ENCODE measurements at regions not wholly inside any gene's neighbourhood (a gene's known extent, or its start where the extent isn't known, plus 50 kb on each side); places are given as distances from the start of the nearest gene placed in this dataset.

DNA sequence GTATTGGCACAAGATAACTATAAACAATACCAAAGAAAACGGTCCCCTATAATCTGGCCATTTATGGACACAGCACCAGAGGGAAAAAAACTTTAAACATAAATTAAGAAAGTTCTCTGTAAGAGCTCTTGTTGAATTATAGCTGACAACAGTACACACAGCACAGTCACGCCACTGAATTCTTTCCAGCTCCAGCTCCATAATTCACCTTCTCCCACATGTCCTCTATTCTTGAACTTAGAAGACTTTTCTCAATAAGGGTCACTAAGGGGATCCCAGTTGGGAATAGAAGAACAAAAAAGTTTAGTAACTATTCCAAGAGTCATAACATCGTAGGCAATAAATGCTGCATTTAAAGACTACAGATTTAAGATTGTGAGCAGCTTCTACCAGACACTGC, 124.6 kb upstream of the CYP1B1 start:
- Mint-ChIP-seq H3K9me3 (no peaks in the 10 kb centered on the region), H3K27ac (no peak overlapping the region)
- no peak for ATAC-seq

DNA sequence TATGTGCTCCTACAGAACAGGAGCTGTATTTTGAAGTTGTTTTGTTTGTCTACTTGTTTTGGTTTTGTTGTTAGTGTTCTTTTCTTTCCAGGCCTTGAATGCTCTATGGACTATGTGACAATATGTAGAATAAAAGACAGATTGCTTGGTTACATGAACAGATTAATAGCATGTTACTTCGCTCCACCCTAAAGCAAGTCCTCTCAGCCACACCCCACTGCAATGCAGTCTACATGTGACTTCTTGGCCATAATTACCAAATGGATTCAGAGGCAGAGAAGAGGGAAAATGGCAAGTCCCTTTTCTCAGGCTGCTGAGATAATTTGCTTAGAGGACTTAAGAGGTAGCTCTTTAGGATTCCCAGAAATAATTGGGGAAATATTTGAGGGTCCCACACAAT, 123.2 kb upstream of the CYP1B1 start:
- POLR2A ChIA-PET, result no interaction called here
- no peak overlapping the region for H3K4me3 Mint-ChIP-seq
- no peaks in the 10 kb centered on the region for H3K4me1 Mint-ChIP-seq
- DNase-seq (no peak), ATAC-seq (no peak)
- H3K27ac Mint-ChIP-seq, result no peak overlapping the region
- peaks cover 4 to 35% (median 15%) of the 10 kb centered on the region in 5 donors for H3K27me3 Mint-ChIP-seq
- H3K9me3 Mint-ChIP-seq, result no peaks in the 10 kb centered on the region
- H3K36me3 Mint-ChIP-seq, result no peaks in the 10 kb centered on the region

More for the DNA sequence above, 124.6 kb upstream of the CYP1B1 start:
- peaks cover 4 to 50% (median 21%) of the 10 kb centered on the region in 5 donors for H3K27me3 Mint-ChIP-seq
- no peaks in the 10 kb centered on the region for H3K36me3 Mint-ChIP-seq
- H3K4me3 Mint-ChIP-seq, result no peak overlapping the region
- POLR2A ChIA-PET, result no interaction called here
- no peak for DNase-seq
- no peaks in the 10 kb centered on the region for H3K4me1 Mint-ChIP-seq

DNA sequence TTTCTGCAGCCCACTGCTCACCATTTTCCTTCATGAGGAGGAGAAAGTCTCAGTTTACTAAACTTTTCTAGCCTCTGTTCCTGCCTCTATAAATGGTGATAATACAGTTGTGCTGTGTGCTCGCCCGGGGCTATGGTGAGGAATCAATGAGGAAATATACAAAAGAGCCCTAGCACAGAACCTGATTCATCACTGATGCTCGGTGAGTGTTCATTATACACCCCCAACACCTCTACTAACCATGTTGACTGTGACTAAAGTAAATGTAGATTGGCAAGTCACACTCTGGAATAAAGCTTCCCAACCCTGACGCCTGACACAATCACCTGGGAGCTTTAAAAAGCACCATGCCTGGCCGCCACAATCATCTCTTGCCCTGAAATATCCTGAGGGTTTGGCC, 118.8 kb upstream of the CYP1B1 start:
- ATAC-seq (no peak), DNase-seq (no peak)
- Mint-ChIP-seq H3K4me3 (no peak overlapping the region), H3K9me3 (peaks cover 0 to 9% (median 0%) of the 10 kb centered on the region in 9 donors), H3K27me3 (peaks cover 0 to 3% (median 0%) of the 10 kb centered on the region in 5 donors), H3K36me3 (peaks cover 0 to 6% (median 0%) of the 10 kb centered on the region in 3 donors), H3K27ac (no peak overlapping the region), H3K4me1 (peaks cover 6 to 16% (median 11%) of the 10 kb centered on the region in 4 donors)
- POLR2A ChIA-PET, result no interaction called here

DNA sequence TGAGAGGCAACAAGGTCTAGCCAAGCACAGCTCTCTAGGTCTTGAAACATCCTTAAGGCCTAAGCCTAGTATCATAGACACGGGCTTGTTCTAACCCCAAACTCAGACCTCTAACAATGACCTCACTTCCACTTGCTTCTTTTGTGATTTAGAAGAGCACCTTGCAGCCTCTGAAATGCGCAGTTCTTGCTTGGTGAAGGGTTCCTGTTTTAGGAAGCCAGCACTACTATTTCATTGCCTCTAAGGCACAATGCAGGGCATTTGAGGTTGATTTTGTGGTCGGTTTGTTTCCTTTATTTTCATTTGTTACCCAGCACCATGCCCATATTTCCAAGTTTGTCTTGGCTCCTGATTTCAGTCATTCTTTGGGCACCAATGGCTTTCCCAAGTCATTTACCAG, 117.0 kb upstream of the CYP1B1 start:
- no peak overlapping the region for H3K4me3 Mint-ChIP-seq
- peaks cover 0 to 6% (median 0%) of the 10 kb centered on the region in 3 donors for H3K36me3 Mint-ChIP-seq
- peaks cover 0 to 5% (median 0%) of the 10 kb centered on the region in 5 donors for H3K27me3 Mint-ChIP-seq
- DNase-seq (no peak), ATAC-seq (no peak)
- H3K9me3 Mint-ChIP-seq, result peaks cover 0 to 9% (median 0%) of the 10 kb centered on the region in 9 donors
- peaks cover 6 to 16% (median 11%) of the 10 kb centered on the region in 4 donors for H3K4me1 Mint-ChIP-seq
- POLR2A ChIA-PET, result no interaction called here
- H3K27ac Mint-ChIP-seq, result peak overlapping the region in 1 of 10 donors; percentile 80

DNA sequence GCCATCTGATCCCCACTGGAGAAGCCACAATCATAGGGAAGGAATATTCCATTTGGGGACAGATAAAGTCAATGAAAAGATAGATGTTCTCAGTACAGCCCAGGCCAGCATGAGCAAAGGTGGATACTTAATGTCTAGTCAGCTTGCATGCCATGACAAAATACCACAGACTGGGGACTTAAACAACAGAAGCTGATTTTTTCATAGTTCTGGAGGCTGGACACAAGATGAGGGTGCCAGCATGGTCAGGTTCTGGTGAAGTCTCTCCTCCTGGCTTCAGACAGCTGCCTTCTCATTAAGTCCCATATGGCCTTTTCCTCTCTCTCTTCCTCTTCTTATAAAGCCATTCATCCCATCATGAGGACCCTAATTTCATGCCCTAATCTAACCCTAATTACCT, 116.1 kb upstream of the CYP1B1 start:
- no peak overlapping the region for H3K4me3 Mint-ChIP-seq
- DNase-seq (no peak), ATAC-seq (no peak)
- H3K27me3 Mint-ChIP-seq, result peaks cover 0 to 5% (median 0%) of the 10 kb centered on the region in 5 donors
- POLR2A ChIA-PET, result no interaction called here
- H3K4me1 Mint-ChIP-seq, result peaks cover 6 to 16% (median 11%) of the 10 kb centered on the region in 4 donors
- peaks cover 0 to 6% (median 0%) of the 10 kb centered on the region in 3 donors for H3K36me3 Mint-ChIP-seq
- peaks cover 0 to 9% (median 0%) of the 10 kb centered on the region in 9 donors for H3K9me3 Mint-ChIP-seq
- H3K27ac Mint-ChIP-seq, result no peak overlapping the region

DNA sequence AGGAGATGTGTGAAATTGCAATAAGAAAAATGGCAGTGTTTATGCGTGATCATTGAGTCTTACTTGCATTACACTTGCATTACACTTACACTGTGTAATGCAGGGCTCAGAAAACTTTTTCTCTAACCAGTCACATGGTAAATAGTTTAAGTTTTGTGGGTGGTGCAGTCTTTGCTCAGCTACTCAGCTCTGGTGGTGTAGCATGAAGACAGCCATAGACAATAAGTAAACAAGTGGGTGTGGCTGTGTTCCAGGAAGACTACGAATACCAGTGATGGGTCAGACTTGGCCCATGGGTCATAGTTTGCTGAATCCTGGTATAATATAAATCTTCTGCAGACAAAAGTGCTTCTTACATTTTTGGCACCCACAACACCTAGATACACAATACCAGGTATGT, 115.6 kb upstream of the CYP1B1 start:
- Mint-ChIP-seq H3K36me3 (peaks cover 0 to 6% (median 0%) of the 10 kb centered on the region in 3 donors), H3K4me3 (no peak overlapping the region), H3K4me1 (peaks cover 6 to 16% (median 11%) of the 10 kb centered on the region in 4 donors)

DNA sequence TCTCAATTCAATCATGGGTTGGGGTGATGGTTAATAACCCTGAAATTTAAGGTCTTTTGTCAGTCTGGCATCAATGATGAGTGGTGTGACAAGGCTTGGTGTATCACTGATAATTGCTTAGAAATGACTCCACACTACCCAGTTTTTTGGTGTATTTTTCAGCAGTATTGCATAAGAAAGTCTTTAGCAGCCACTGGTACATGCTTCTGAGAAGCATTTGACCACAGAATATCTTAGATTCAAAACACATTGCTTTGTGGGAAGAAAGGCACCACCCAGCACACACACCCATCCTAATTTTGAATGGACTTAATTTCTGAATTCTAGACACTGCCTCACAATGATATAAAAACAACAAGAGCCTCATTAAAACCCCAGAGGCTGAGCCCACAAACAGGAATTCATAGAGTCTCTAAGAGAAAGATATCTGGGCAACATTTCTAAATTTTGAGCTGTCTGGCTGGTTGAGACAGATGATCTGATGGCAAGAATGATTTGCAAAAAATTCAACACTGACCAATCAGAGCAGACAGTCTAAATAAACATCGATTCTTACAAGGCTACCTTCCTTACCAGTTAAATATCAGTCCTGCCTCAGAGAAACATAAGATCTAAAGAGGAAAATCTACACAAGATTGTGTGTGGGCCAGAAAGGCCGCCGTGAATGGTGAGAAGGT, 114.7 kb upstream of the CYP1B1 start:
- H3K9me3 Mint-ChIP-seq, result peaks cover 0 to 9% (median 0%) of the 10 kb centered on the region in 9 donors
- peaks cover 0 to 9% (median 0%) of the 10 kb centered on the region in 5 donors for H3K27me3 Mint-ChIP-seq
- H3K27ac Mint-ChIP-seq, result peak overlapping the region in 1 of 10 donors; percentile 23
- H3K4me3 Mint-ChIP-seq, result no peak overlapping the region
- H3K36me3 Mint-ChIP-seq, result peaks cover 0 to 6% (median 0%) of the 10 kb centered on the region in 3 donors
- peaks cover 6 to 18% (median 11%) of the 10 kb centered on the region in 4 donors for H3K4me1 Mint-ChIP-seq
- DNase-seq (no peak), ATAC-seq (no peak)
- POLR2A ChIA-PET, result no interaction called here

More for the DNA sequence above, 115.6 kb upstream of the CYP1B1 start:
- DNase-seq, result no peak
- POLR2A ChIA-PET, result no interaction called here
- peaks cover 0 to 9% (median 0%) of the 10 kb centered on the region in 9 donors for H3K9me3 Mint-ChIP-seq
- no peak for ATAC-seq
- no peak overlapping the region for H3K27ac Mint-ChIP-seq
- peaks cover 0 to 5% (median 0%) of the 10 kb centered on the region in 5 donors for H3K27me3 Mint-ChIP-seq

DNA sequence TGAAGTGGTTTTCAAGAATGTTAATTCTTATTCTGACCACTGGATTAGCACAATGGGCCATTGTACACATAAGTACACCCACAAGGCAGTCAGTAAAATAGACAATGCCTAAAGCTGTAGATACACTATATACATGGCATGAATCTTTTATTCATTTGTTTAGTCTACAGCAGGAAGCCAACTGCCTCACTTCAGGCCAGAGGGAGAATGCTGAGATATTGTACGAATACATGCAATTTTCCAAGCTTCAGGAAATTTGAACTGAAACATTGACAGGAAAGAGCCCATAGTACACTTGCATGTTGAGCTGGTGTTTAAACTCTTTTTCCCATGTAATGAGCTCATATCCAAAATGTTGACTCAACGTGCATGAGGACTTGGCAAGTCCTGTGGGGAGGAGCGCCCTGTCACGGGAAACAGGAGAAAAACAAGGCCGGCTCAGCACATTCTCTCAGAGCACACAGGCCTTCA, 111.6 kb upstream of the CYP1B1 start:
- Mint-ChIP-seq H3K27ac (no peak overlapping the region), H3K9me3 (peaks cover 0 to 9% (median 0%) of the 10 kb centered on the region in 9 donors), H3K27me3 (peaks cover 0 to 10% (median 3%) of the 10 kb centered on the region in 5 donors), H3K36me3 (peaks cover 0 to 6% (median 0%) of the 10 kb centered on the region in 3 donors), H3K4me3 (no peak overlapping the region), H3K4me1 (peaks cover 0 to 25% (median 6%) of the 10 kb centered on the region in 4 donors)
- POLR2A ChIA-PET, result no interaction called here
- DNase-seq (no peak), ATAC-seq (no peak)

DNA sequence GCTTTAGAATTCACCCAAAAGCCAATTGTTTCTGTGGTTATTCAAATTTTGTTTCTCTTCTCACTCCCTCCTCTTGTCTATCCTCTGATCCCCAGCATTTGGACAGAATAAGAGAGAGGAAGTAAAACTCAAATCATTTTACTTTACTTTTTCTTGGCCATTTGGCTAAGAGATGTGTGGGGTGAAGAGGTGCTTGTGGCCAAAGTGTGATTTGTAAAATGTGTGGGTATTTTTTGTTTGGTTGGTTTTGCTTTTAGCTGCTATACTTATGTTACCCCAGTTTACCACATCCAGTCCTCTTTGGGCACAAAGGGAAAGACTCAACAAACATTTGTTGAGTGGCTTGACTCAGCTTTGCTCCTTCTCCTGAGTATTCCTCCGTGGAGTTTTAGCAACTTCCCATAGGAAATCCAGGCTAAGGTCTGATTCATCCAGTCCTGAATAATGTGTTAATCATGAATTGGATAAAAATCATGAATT, 109.1 kb upstream of the CYP1B1 start:
- Mint-ChIP-seq H3K4me1 (peaks cover 0 to 16% (median under 1%) of the 10 kb centered on the region in 4 donors), H3K9me3 (peaks cover 0 to 5% (median 0%) of the 10 kb centered on the region in 9 donors), H3K27me3 (peaks cover 0 to 22% (median 5%) of the 10 kb centered on the region in 5 donors), H3K4me3 (no peak overlapping the region), H3K36me3 (no peaks in the 10 kb centered on the region), H3K27ac (no peak overlapping the region)
- POLR2A ChIA-PET, result interaction anchor here (0.6 kb wide), 1 partner anchor 1212 kb away, joined by 3 read pairs; no protein-coding TSS in a partner anchor
- no peak for ATAC-seq
- peak in 1 of 10 donors; percentile 4 for DNase-seq

DNA sequence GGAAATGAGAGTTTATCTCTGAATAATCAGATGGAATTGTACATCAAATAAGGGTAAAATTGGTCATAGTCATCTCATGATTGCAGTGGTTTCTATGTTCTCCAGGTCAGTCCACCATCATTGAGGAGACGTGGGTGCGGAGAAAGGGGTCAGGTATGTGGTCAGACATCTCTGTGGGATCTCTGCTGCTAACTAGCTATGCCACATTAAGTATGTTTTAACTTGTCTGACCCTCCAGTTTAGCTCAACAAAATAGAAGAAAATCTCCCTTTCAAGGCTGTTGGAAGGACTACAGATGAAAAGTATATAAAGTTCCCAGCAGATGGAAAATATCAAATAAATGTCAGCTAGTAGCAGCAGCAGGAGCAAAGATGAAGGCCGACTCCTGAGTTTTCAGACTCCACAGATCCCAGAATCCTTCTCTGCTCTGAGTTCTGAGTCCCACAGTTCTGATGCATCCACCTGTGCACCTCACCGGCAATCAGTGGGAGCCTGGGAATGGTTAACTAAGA, 106.6 kb upstream of the CYP1B1 start:
- no peak for ATAC-seq
- Mint-ChIP-seq H3K27ac (no peak overlapping the region), H3K4me1 (peaks cover 0 to 16% (median under 1%) of the 10 kb centered on the region in 4 donors), H3K27me3 (peaks cover 7 to 23% (median 13%) of the 10 kb centered on the region in 5 donors), H3K36me3 (no peaks in the 10 kb centered on the region), H3K9me3 (peaks cover 0 to 5% (median 0%) of the 10 kb centered on the region in 9 donors), H3K4me3 (no peak overlapping the region)
- POLR2A ChIA-PET, result no interaction called here
- DNase-seq, result no peak

DNA sequence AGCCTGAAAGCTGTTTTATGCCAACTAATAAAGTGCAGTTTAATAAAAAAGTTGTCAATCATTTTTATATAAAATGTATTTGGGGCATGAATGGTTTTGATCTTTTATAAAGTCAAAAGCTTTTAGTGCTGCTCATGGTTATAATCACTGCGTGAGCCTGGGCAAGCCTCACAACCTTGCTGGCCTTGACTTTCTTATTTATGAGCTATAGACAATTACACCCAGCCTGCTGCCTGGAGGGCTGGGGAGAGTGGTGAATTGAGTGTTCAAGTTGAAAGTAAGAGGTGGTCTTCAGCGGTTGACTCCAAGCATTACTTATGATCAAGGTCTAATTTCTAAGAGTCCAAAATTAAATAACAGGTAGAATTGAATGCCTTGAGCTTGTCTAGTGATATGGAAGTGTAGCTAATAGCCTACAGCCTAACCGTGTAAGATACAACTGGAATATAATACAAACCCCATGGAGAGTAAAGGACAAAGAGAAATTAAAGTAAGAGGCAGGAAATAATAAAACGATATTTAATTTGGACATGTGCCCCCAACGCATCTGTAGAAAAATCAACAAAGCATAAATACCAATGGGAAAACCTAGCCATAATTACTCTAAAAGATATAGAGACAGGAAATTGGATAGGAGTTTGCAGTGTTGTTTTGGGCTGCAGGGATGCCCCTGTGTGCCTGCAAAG, 106.0 kb upstream of the CYP1B1 start:
- POLR2A ChIA-PET, result no interaction called here
- ATAC-seq, result no peak
- no peak for DNase-seq
- Mint-ChIP-seq H3K27ac (no peak overlapping the region), H3K9me3 (peaks cover 0 to 5% (median 0%) of the 10 kb centered on the region in 9 donors), H3K27me3 (peaks cover 7 to 23% (median 13%) of the 10 kb centered on the region in 5 donors), H3K4me3 (no peak overlapping the region), H3K36me3 (no peaks in the 10 kb centered on the region), H3K4me1 (peaks cover 0 to 16% (median under 1%) of the 10 kb centered on the region in 4 donors)

DNA sequence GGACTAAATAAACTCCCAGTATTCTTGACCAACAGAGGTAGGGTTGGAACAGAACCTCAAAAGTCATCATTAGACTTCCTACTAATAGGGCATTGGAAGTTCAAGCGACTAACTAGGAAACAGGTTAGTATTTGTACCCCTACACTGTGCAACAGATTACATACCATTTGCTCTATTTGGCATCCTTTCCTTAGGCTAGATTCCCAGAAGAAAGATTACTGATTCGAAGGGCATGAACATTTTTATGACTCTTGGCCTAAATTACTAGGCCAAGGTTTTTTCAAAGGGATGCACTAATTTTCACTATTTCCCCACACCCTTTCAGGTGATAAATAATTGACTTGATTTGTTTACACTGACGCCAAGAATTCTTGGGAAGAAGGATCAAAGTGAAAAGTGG, 104.8 kb upstream of the CYP1B1 start:
- Mint-ChIP-seq H3K27me3 (peaks cover 7 to 21% (median 13%) of the 10 kb centered on the region in 5 donors), H3K36me3 (no peaks in the 10 kb centered on the region), H3K27ac (no peak overlapping the region), H3K4me1 (peaks cover 0 to 14% (median under 1%) of the 10 kb centered on the region in 4 donors), H3K4me3 (no peak overlapping the region), H3K9me3 (peaks cover 0 to 5% (median 0%) of the 10 kb centered on the region in 9 donors)
- ATAC-seq, result no peak
- DNase-seq, result no peak
- POLR2A ChIA-PET, result no interaction called here

Measured in naive thymus-derived CD8-positive, alpha-beta T cell (primary cell).